HG03139 (cell line): ENCODE measurements at regions not wholly inside any gene's neighbourhood (a gene's known extent, or its start where the extent isn't known, plus 50 kb on each side); places are given as distances from the start of the nearest gene placed in this dataset.
A peak's percentile ranks its signal among the peaks of the same experiment; 100 is the strongest.
"Not testable (repeated sequence)": the region's sequence is repeated elsewhere in the genome, so short reads cannot be mapped to it uniquely, and the experiment has no call there.

Source experiments
- ATAC-seq: cut with Tn5 transposase; IDR thresholded peaks from one replicate; pipeline ENCODE4 v1.9.1; 2021; ENCODE audit not compliant: unreplicated experiment

DNA sequence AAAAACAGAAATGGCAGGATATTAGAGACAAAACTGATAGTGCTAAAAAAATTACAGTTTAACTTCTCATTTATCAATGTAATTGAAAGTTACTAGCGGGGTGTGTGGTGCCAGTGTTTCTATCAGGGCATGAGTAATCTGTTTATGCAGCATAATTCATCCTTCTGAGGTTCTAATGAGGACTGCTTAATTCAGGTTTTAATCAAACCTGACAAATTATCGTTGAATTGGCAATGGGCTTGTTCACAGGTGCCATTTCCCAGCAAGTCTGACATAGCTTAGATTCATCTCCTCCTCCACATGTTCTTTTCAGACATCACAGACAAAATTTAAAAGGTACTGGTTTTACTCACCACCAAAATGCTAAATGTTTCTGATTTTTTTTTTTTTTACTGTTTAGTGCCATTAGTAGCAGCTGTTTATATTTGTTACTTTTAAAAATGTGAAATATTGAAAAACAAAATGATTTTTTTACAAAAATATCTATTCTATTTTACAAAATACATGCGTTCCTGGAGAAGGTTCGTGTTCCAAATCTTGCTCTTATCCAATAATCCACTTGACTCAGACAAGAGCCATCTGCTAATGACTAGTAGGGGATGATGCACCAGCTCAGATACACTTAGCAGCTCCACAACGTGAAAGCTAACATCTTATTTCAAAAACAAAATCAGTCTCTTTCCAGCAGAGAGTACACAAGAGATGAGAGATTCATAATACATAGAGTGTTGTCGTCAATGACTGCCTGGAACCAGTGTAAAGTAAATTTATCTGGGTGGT lies 447.7 kb upstream of the DPPA4 start:
- no peak for ATAC-seq

DNA sequence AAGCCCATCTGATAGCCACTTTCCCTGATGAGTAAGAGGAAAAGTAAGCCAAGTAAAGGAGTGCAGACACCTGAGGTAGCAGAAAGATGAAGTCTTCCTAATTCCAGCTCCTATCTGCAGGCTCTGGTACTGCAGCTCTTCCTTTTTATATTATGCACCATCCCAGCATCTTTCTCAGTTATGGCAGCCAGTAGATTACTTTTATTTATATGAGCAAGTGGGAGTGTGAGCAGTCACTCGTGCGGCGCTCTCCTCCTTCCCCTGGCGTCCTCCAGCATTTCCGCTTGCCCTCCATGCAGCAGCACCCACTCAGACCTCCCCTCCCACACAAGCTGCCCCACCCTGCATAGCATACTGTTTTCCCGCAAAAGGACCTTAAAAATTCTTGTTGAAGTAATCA lies 465.9 kb upstream of the DPPA4 start:
- no peak for ATAC-seq

DNA sequence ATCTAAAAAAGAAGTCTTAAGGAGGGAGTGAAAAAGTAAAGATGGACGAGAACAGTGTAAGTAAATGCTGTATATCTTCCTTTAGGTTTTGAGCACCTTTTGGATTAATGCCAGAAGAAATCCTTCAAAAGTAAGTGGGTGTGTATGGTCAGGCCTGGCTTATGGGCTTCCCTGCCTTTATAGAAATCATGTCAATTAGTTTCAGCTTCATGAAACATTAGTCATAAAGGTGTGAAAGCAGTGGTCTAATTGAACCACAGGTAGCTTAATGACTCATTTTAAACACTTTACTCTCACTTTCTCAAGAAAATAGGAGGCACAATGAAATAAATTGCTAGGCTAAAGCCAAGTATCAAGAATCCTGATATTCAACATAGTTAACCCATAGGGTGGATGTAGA lies 467.4 kb upstream of the DPPA4 start:
- peak; percentile 43 for ATAC-seq

DNA sequence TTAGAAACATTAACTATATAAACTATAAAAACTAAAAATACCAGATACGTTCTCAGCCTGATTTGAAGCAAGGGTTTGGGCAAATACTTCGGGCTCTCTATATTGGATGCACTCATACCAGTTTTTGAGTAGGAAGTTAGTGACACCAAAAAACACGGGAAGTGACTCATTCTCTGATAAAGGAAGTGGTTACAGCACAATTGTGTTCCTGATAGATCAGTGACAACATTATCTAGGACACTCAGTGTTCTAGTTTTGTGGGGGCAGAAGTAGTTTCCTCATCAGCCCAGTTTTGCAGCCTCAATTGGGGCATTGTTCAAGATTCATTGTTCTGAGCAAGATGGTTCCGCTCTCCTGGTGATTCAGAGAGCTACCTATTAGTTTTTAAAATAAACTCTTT lies 469.6 kb upstream of the DPPA4 start:
- ATAC-seq, result peak; percentile 93

DNA sequence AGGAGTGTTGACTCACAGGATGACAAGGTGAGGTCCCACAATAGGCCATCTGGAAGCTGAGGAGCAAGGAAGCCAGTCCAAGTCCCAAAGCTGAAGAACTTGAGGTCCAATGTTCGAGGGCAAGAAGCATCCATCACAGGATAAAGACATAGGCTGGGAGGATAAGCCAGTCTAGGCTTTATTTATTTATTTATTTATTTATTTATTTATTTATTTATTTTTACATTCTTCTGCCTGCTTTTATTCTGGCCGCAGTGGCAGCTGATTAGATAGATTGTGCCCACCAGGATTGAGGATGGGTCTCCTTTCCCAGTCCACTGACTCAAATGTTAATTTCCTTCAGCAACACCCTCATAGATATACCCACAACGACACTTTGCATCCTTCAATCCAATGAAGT lies 472.2 kb upstream of the DPPA4 start:
- no peak for ATAC-seq

GRCh38 chr3:109818081-109818480 lies 480.7 kb upstream of the DPPA4 start:
- ATAC-seq, result no peak

- ATAC-seq, result no peak
Observed at GRCh38 chr3:109819734-109820133, 482.4 kb upstream of the DPPA4 start.

DNA sequence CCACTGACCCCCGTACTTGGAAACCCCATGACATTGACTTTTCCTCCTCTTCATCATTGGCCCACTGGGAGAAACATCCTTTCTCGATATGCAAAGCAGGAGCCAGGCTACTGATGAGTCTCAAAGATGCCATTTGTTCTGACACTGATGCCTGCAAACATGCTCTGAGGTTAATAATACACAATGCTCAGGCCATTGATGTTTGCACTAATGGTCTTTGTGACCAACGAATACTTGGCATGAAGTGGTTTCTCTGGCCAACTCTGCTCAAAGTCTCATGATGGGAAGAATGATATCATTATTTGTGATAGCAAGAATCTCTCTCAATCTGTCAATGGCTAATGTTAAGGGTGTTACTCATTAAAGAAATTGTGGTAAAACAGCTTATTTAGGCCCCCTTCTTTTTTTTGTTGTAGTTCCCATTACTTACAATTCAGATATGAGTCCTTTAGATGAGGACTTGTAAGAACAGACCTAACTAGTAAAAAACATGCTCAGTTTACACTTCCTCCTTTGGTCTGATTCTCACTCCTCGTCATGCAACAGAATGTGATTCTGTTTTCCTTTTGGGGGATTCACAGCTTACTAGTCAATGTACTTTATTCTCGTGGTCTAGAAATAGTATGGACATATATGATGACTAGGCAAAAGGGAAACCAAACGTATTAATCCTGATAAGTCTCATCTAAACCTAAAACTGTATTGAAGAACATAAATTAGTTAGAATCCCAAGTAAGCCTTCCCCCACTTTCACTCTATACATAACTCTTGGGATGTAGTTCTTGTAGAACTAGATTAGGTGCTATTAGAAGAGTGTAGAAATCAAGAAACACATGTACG lies 488.8 kb upstream of the DPPA4 start:
- no peak for ATAC-seq

GRCh38 chr3:109831403-109831802 lies 494.1 kb upstream of the DPPA4 start:
- no peak for ATAC-seq

- no peak for ATAC-seq
Observed at GRCh38 chr3:109835958-109836357, 498.6 kb upstream of the DPPA4 start.

- no peak for ATAC-seq
Observed at GRCh38 chr3:109851854-109852253, 514.5 kb upstream of the DPPA4 start.

DNA sequence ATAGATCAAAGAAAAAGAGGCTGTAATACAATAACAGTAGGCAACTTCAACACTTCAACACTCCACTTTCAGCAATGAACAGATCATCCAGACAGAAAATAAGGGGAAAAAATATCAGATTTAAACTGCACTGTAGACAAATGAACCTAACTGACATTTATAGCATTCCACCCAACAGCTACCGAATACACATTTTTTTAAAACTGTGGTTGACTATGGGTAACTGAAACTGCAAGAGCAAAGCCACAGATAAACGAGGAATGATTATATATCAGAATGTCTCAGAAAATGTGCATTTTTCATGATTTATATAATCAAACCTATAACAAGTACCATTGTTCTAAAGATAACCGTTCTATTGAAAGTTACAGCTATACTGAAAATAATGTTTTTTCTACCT lies 514.9 kb upstream of the DPPA4 start:
- no peak for ATAC-seq

DNA sequence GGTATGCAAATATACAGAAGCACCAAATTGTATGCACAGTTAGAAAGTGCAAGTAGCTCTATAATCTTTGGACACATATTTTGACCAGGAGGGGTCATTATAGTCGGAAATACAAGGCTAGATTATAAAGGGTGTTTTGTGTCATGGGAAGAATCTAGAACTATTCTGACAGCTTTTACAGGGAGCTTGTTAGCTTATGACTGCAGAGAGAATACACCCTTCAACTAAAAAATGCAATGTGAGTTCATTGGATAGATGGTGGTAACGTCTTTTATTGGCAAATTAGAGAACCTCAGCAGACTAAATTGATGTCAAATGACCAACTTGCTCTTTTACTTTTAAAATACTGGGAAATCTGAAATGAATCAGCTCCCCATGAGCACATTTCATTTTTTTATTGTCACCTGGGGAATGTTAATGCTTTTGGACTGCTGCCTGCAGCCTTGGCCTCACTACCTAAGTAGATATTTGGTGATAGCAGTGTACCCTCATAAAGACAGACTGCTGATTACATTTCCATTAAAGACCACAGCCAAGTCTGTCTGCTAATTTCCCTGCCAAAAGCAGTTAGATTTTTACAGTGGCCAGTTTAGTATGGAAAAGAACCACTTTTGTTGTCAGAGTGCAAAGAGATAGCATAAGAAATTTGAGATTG lies 515.9 kb upstream of the DPPA4 start:
- ATAC-seq, result no peak

GRCh38 chr3:109863701-109864100 lies 526.4 kb upstream of the DPPA4 start:
- no peak for ATAC-seq

- ATAC-seq, result no peak
Observed at GRCh38 chr3:109864452-109864851, 527.1 kb upstream of the DPPA4 start.

- ATAC-seq, result no peak
Observed at GRCh38 chr3:109869586-109869985, 532.2 kb upstream of the DPPA4 start.

DNA sequence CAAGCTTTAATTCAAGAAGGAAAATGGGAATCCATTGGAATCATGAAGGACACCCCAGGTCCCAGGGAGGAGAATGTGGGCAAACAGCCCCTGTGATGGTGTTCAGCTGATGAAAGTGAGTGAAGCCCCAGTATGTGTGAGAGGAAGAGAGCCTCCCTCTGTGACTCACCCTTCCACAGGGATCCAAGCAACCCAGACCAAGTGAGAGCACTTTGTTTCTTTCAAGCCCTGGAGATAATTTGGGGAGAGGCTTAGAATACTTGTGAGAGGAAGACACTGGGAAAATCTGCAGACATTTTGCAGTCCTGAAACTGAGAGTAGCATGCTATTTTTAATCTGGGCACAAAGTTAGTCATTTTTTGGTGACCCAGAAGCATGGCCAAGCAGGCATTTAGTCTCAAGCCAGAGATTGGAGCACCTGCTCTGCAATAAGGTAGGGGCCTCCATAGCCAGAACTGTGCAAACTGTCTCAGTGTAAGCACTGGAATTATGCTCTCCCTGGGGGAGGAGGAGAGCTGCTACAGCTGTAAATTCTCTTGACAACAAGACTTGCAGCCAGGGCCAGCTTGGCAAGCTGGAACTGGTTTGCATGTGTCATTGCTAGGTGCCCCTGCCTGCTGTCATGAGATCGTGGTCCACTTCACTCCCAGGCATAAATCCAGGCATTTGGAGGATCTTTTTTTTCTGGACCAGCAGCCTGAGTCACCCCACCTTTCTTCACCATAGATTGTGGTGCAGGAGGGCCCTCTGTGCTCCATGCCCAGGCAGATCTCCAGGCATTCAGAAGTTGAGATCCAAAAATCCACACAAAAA lies 537.8 kb upstream of the DPPA4 start:
- ATAC-seq, result no peak

- ATAC-seq, result not testable (repeated sequence)
Observed at GRCh38 chr3:109877616-109878015, 540.3 kb upstream of the DPPA4 start.

DNA sequence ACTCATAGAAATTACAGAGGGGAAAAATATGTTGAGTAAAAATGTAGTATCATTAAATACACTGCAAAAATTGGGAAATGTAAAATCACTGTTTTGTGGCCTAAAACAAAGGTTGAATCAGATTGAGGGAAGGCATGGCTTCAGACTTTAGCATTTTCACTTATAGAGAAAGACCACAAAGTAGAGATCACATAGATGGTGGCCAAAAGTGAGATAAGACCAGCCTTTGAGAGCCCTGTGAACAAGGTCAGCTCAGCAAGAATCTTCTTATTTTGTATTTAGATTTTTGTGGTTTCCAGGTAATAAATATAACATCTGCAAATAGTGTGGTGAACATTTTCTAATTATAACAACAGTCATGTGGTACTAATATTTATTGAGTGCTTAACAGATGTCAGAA lies 544.8 kb upstream of the DPPA4 start:
- no peak for ATAC-seq

- ATAC-seq, result no peak
Observed at GRCh38 chr3:109887293-109887692, 549.9 kb upstream of the DPPA4 start.

DNA sequence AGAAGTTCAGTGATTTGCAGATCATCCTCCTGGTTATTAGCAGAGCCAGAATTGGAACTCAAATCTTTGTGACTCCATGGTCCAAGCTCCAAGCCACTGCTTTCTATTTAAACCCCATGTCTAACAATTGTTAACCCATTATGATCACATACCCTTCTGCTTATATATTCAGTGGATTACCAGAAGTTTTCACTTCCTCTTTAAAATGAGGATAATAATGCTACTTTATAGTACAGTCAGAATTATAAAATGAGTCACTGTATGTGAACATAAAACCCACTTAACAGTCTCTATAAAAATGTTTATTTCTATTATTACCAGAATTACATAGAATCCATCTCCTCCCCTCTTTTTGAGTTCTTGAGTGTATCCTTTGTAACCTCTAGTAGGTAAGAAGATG lies 550.7 kb upstream of the DPPA4 start:
- ATAC-seq, result no peak
